SK-N-MC (cell line): ENCODE measurements at regions not wholly inside any gene's neighbourhood (a gene's known extent, or its start where the extent isn't known, plus 50 kb on each side); places are given as distances from the start of the nearest gene placed in this dataset.

ENCODE experiments used
- EZH2 ChIP-seq: fragments of 200-600 bp; sonication (generic); IDR thresholded peaks from one replicate; pipeline ENCODE4 v1.6.1; 2017; ENCODE audit warnings: antibody characterized with exemption
- FOXP2 ChIP-seq: optimal IDR thresholded peaks from 2 replicates; pipeline ENCODE3; 2011; ENCODE audit warnings: mild to moderate bottlenecking, moderate library complexity; ENCODE audit not compliant: insufficient read depth; ENCODE audit errors: extremely low read length, control extremely low read depth
- POLR2AphosphoS5 ChIP-seq: IDR thresholded peaks from 2 replicates; pipeline ENCODE4 v1.6.1; 2012; ENCODE audit warnings: mild to moderate bottlenecking, low read depth, low read length, borderline replicate concordance

DNA sequence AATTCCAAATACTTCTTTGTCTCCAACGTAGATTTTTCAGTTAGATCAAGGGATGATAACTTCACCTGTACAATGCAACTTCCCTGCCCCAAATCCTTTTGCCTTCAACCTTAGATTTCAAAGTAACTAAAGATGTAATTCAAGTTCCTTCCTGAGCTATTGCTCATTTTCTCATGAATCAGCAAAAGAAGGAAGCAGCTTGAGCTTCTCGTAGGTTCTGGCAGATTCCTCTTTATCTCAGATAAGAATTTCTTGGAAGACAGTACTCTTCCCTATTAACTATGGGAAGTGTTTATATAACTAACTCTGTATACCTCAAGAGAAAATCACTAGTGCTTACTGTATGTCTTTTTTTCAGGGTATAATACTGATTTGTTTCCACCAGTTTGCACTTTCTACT, 203.8 kb downstream of the RASSF9 start:
- TF ChIP-seq POLR2AphosphoS5, result no peak
- no peak for TF ChIP-seq FOXP2
- no peak for TF ChIP-seq EZH2
